GM10266 (cell line): ENCODE measurements at regions not wholly inside any gene's neighbourhood (a gene's known extent, or its start where the extent isn't known, plus 50 kb on each side); places are given as distances from the start of the nearest gene placed in this dataset.

Experiments used
- DNase-seq: peaks from one replicate; pipeline ENCODE4 v3.0.0; 2012; ENCODE audit errors: extremely low spot score
- CTCF ChIP-seq: IDR thresholded peaks from 2 replicates; pipeline ENCODE4 v1.5.1; 2012; ENCODE audit warnings: mild to moderate bottlenecking, low read depth; ENCODE audit not compliant: control insufficient read depth, insufficient read depth; ENCODE audit errors: missing control alignments

- no peak for DNase-seq
- no peak for TF ChIP-seq CTCF
These were observed 697.3 kb downstream of the NR2F2 start for GRCh38 chr15:97027772-97028171.

- TF ChIP-seq CTCF: no peak
These were observed 699.8 kb downstream of the NR2F2 start for GRCh38 chr15:97030251-97030650.

GRCh38 chr15:97036301-97036700 is 705.8 kb downstream of the NR2F2 start:
- TF ChIP-seq CTCF: no peak
- DNase-seq: no peak

More at GRCh38 chr15:97030251-97030650, 699.8 kb downstream of the NR2F2 start:
- no peak for DNase-seq

- DNase-seq: no peak
- TF ChIP-seq CTCF: no peak
These were observed 706.6 kb downstream of the NR2F2 start for GRCh38 chr15:97037080-97037479.

GRCh38 chr15:97045666-97046421 is 715.3 kb downstream of the NR2F2 start:
- TF ChIP-seq CTCF: no peak
- DNase-seq: no peak

- TF ChIP-seq CTCF: no peak
- DNase-seq: no peak
These were observed 722.0 kb downstream of the NR2F2 start for GRCh38 chr15:97052513-97052912.

- TF ChIP-seq CTCF: no peak
- DNase-seq: no peak
These were observed 723.1 kb downstream of the NR2F2 start for GRCh38 chr15:97053635-97054034.
